Tibial nerve (tissue), 3 donors: ENCODE measurements at regions not wholly inside any gene's neighbourhood (a gene's known extent, or its start where the extent isn't known, plus 50 kb on each side); places are given as distances from the start of the nearest gene placed in this dataset.

Experiments
- EP300 ChIP-seq, 2 donors: sonication (generic); formaldehyde crosslinking; IDR thresholded peaks; one replicate each; pipeline ENCODE4 v1.6.1; 2017; ENCODE audit warnings: antibody characterized with exemption in 2 of 2, mild to moderate bottlenecking in 1 of 2
- POLR2A ChIP-seq, 2 donors: fragments of 450-650 bp; IDR thresholded peaks; one replicate each; pipeline ENCODE4 v1.6.1; 2017; ENCODE audit warnings: antibody characterized with exemption in 2 of 2, mild to moderate bottlenecking in 2 of 2, moderate library complexity in 2 of 2

- TF ChIP-seq POLR2A (IDR thresholded peaks at IDR 0.05) (no peak), EP300 (IDR thresholded peaks at IDR 0.05) (no peak)
Observed at GRCh38 chr3:88221726-88222125, 72.0 kb downstream of the C3orf38 start.
